GM12865 (cell line): ENCODE measurements at regions not wholly inside any gene's neighbourhood (a gene's known extent, or its start where the extent isn't known, plus 50 kb on each side); places are given as distances from the start of the nearest gene placed in this dataset.

Experiments used
- DNase-seq: peaks from one replicate; pipeline ENCODE4 v3.0.0; 2010; ENCODE audit warnings: low read depth
- H3K4me3 ChIP-seq: 2 replicates; pipeline ENCODE4 v1.5.1; 2011; ENCODE audit warnings: mild to moderate bottlenecking, low read depth, low read length, control low read depth
- CTCF ChIP-seq: IDR thresholded peaks from 2 replicates; pipeline ENCODE4 v1.5.1; 2011; ENCODE audit warnings: low read length, control low read depth, low read depth, inconsistent platforms; ENCODE audit not compliant: insufficient read depth; ENCODE audit errors: missing control alignments

GRCh38 chr5:82749461-82749820 lies 327.8 kb downstream of the TMEM167A start:
- no peak for DNase-seq
- no peak overlapping the region for H3K4me3 ChIP-seq
- no peak for TF ChIP-seq CTCF

GRCh38 chr5:82748688-82749460 lies 328.3 kb downstream of the TMEM167A start:
- DNase-seq: peak; percentile 14
- H3K4me3 ChIP-seq: no peak overlapping the region
- TF ChIP-seq CTCF: no peak

- no peak for DNase-seq
- no peak for TF ChIP-seq CTCF
Measured at GRCh38 chr5:82747986-82748385, 329.2 kb downstream of the TMEM167A start.

GRCh38 chr5:82745016-82745415 lies 332.2 kb downstream of the TMEM167A start:
- TF ChIP-seq CTCF: no peak
- no peak for DNase-seq
- H3K4me3 ChIP-seq: no peak overlapping the region

More at GRCh38 chr5:82747986-82748385, 329.2 kb downstream of the TMEM167A start:
- H3K4me3 ChIP-seq: no peak overlapping the region

- no peak for DNase-seq
- no peak for TF ChIP-seq CTCF
- no peak overlapping the region for H3K4me3 ChIP-seq
Measured at GRCh38 chr5:82738681-82739269, 338.4 kb downstream of the TMEM167A start.

- no peak for TF ChIP-seq CTCF
- H3K4me3 ChIP-seq: no peak overlapping the region
- DNase-seq: no peak
Measured at GRCh38 chr5:82735160-82735789, 341.9 kb downstream of the TMEM167A start.
